Stomach (tissue), 8 donors: ENCODE measurements at regions not wholly inside any gene's neighbourhood (a gene's known extent, or its start where the extent isn't known, plus 50 kb on each side); places are given as distances from the start of the nearest gene placed in this dataset.

Source experiments
- DNase-seq, 2 donors: peaks; one replicate each; pipeline versions ENCODE4 v3.0.0 to v3.0.0-alpha.2; 2013 to 2019
- H3K27ac ChIP-seq, 5 donors: fragments of 200-600 bp in 4 of 5; sonication (generic) in 4 of 5; one replicate each; pipeline ENCODE4 v1.5.1; 2013 to 2019; ENCODE audit warnings: mild to moderate bottlenecking in 1 of 5, moderate library complexity in 1 of 5
- H3K27me3 ChIP-seq, 3 donors: fragments of 200-600 bp; sonication (generic); one replicate each; pipeline ENCODE4 v1.5.1; 2017 to 2019; ENCODE audit warnings: mixed run types in 1 of 3
- H3K36me3 ChIP-seq, 4 donors: fragments of 200-600 bp; sonication (generic); 1 replicate in 3 of 4; 2 replicates in 1 of 4; pipeline ENCODE4 v1.5.1; 2016 to 2019
- H3K4me1 ChIP-seq, 4 donors: fragments of 200-600 bp; sonication (generic); one replicate each; pipeline ENCODE4 v1.5.1; 2016 to 2019
- H3K4me3 ChIP-seq, 4 donors: fragments of 200-600 bp; sonication (generic) in 3 of 4; one replicate each; pipeline ENCODE4 v1.5.1; 2016 to 2019; ENCODE audit warnings: mild to moderate bottlenecking in 1 of 4
- H3K9me3 ChIP-seq, 4 donors: fragments of 200-600 bp; sonication (generic); one replicate each; pipeline ENCODE4 v1.5.1; 2016 to 2019
- CTCF ChIP-seq, 7 experiments: fragments of 450-650 bp in 4 of 7; fragments of 200-600 bp in 3 of 7; sonication (generic) in 3 of 7; IDR thresholded peaks; one replicate each; pipeline ENCODE4 v1.5.1; 2016 to 2019; ENCODE audit warnings: antibody characterized with exemption in 7 of 7, control low read depth in 2 of 7, mild to moderate bottlenecking in 1 of 7
- EP300 ChIP-seq: sonication (generic); formaldehyde crosslinking; IDR thresholded peaks from one replicate; pipeline ENCODE4 v1.6.1; 2017; ENCODE audit warnings: antibody characterized with exemption
- POLR2A ChIP-seq, 4 donors: fragments of 450-650 bp; IDR thresholded peaks; one replicate each; pipeline ENCODE4 v1.6.1; 2016; ENCODE audit warnings: antibody characterized with exemption in 4 of 4, control low read depth in 2 of 4, mild to moderate bottlenecking in 1 of 4, moderate library complexity in 1 of 4
- POLR2AphosphoS5 ChIP-seq, 3 donors: sonication (generic); formaldehyde crosslinking; IDR thresholded peaks; one replicate each; pipeline ENCODE4 v1.6.1; 2016; ENCODE audit warnings: antibody characterized with exemption in 3 of 3
- WGBS, 5 donors: extraction: QIAGEN DNeasy Blood & Tissue Kit in 3 of 5; methylation state at CpG; one replicate each; pipeline versions ENCODE4 v1.1.5 to v1.1.7; 2013 to 2018; 5-methylcytosine and 5-hydroxymethylcytosine counted together
- intact Hi-C: fragments of 100-400 bp; cut with DNase I; formaldehyde crosslinking; loops from one replicate; pipeline ENCODE4 v1.15.1; 2023; ENCODE audit warnings: low total_unique reads
- donor health status: healthy with polysubstance abuse.
- donor health status: Bipolar disorder and iron deficiency.
- donor health status: healthy.

GRCh38 chr18:65093346-65093745 lies 657.5 kb upstream of the CDH7 start:
- Histone ChIP-seq H3K27me3 (no peaks in the 10 kb centered on the region), H3K36me3 (no peaks in the 10 kb centered on the region), H3K4me1 (no peaks in the 10 kb centered on the region), H3K4me3 (no peak overlapping the region), H3K9me3 (no peaks in the 10 kb centered on the region), H3K27ac (no peak overlapping the region)
- intact Hi-C loops: no loop called here
- WGBS, 5 donors: 84 to 91% (median 86%) methylated on average over 4 of the region's 4 CpGs
- peak in 1 of 2 donors; percentile 14 for DNase-seq
- TF ChIP-seq POLR2A (IDR thresholded peaks at IDR 0.05): no peak

DNA sequence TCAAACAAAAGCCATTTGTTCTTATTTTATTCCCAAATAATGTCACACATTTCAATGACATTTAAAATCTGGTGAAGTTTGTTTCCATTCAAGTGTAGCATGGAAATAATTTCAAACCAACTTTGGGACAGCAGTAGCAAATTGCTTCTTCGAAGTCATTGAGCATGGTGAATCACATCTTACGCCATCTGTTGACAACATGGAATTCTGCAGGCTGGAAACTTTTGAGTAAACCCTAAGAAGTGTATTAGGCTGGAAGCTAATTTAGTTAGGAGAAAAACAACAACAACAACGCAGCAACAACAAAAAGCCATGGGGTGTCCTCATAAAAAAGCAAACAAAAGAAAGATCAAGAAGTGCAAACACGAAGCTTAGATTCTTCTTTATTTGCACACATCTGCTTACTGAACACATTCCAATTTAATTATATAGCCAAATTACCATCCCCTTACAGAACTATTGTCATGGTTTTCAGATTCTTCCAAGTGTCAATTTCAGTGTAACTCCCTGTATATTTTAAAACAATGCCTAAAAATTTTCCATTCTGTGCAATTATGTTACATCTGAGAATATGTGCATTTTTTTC lies 659.0 kb upstream of the CDH7 start:
- no peaks in the 10 kb centered on the region for H3K9me3 ChIP-seq
- H3K4me1 ChIP-seq: no peaks in the 10 kb centered on the region
- H3K4me3 ChIP-seq: no peak overlapping the region
- intact Hi-C loops: no loop called here
- no peaks in the 10 kb centered on the region for H3K27me3 ChIP-seq
- 12 to 24% (median 20%) methylated on average over 4 of the region's 4 CpGs for WGBS, 5 donors
- H3K36me3 ChIP-seq: no peaks in the 10 kb centered on the region
- peak in 4 of 7 experiments; percentile 11 to 44 (median 32) for TF ChIP-seq CTCF (IDR thresholded peaks at IDR 0.05)
- no peak for TF ChIP-seq POLR2A (IDR thresholded peaks at IDR 0.05)
- peak in 1 of 2 donors; percentile 41 for DNase-seq
- H3K27ac ChIP-seq: no peak overlapping the region

DNA sequence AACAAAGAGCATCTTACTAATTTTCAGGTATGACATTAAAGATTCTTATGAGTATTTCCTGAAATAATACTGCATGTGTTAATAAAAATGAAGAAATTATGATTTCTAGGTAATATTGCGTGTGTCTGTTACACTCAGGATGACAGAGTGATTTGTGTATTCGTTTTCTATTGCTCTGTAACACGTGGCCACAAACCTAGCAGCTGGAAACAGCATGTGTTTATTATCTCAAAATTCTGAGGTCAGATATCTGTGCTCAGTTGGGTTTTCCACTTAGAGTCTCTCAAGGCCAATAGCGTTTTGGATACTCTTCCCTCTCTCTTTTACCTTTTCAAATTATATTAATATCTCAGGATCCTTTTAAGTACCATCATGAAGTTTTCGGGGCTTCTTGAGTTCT lies 667.9 kb upstream of the CDH7 start:
- no peak overlapping the region for H3K4me3 ChIP-seq

DNA sequence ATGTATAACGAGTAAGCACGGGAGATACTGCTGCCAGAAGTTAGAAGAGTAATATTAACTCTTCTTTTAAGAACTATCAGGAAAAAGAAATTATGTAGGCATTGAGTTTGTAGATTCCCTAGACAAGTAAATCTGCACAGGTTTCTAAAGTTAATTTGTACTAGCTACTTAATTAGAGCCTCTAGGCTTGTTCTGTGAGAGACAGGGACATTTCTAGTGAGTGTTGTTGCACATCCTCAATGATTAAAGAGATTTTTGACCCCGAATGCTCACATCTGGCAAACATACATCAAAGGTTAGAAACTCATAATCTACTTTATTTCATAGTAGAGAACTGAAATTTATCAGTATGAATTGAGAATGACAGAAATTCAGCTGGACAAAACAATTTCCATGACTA lies 669.0 kb upstream of the CDH7 start:
- 62 to 77% (median 71%) methylated on average over 3 of the region's 3 CpGs for WGBS, 5 donors
- H3K27me3 ChIP-seq: no peaks in the 10 kb centered on the region
- intact Hi-C loops: no loop called here
- H3K4me3 ChIP-seq: no peak overlapping the region
- TF ChIP-seq EP300 (no peak), POLR2AphosphoS5 (IDR thresholded peaks at IDR 0.05) (no peak), CTCF (IDR thresholded peaks at IDR 0.05) (no peak), POLR2A (IDR thresholded peaks at IDR 0.05) (no peak)
- H3K36me3 ChIP-seq: no peaks in the 10 kb centered on the region
- no peak for DNase-seq
- H3K27ac ChIP-seq: no peak overlapping the region
- H3K9me3 ChIP-seq: no peaks in the 10 kb centered on the region
- H3K4me1 ChIP-seq: no peaks in the 10 kb centered on the region

More for the DNA sequence above, 667.9 kb upstream of the CDH7 start:
- WGBS, 5 donors: 57 to 66% (median 60%) methylated on average over 5 of the region's 5 CpGs
- DNase-seq: no peak
- Histone ChIP-seq H3K36me3 (no peaks in the 10 kb centered on the region), H3K4me1 (no peaks in the 10 kb centered on the region), H3K27ac (no peak overlapping the region), H3K9me3 (no peaks in the 10 kb centered on the region), H3K27me3 (no peaks in the 10 kb centered on the region)
- intact Hi-C loops: no loop called here
- TF ChIP-seq POLR2A (IDR thresholded peaks at IDR 0.05): no peak
- TF ChIP-seq EP300: no peak
- TF ChIP-seq CTCF (IDR thresholded peaks at IDR 0.05): no peak
- no peak for TF ChIP-seq POLR2AphosphoS5 (IDR thresholded peaks at IDR 0.05)

- H3K27me3 ChIP-seq: no peaks in the 10 kb centered on the region
Observed at GRCh38 chr18:65073060-65073550, 677.7 kb upstream of the CDH7 start.

More at GRCh38 chr18:65073060-65073550, 677.7 kb upstream of the CDH7 start:
- DNase-seq: no peak
- intact Hi-C loops: no loop called here
- TF ChIP-seq POLR2AphosphoS5 (IDR thresholded peaks at IDR 0.05) (no peak), EP300 (no peak), POLR2A (IDR thresholded peaks at IDR 0.05) (no peak), CTCF (IDR thresholded peaks at IDR 0.05) (no peak)
- Histone ChIP-seq H3K4me1 (no peaks in the 10 kb centered on the region), H3K36me3 (no peaks in the 10 kb centered on the region), H3K27ac (no peak overlapping the region), H3K9me3 (peaks cover 0 to 4% (median 0%) of the 10 kb centered on the region in 4 donors), H3K4me3 (no peak overlapping the region)
- 64 to 82% (median 76%) methylated on average over 3 of the region's 3 CpGs for WGBS, 5 donors
